Uterus (tissue), 3 donors: ENCODE measurements at regions not wholly inside any gene's neighbourhood (a gene's known extent, or its start where the extent isn't known, plus 50 kb on each side); places are given as distances from the start of the nearest gene placed in this dataset.
"Not testable (repeated sequence)": the region's sequence is repeated elsewhere in the genome, so short reads cannot be mapped to it uniquely, and the experiment has no call there.

Source experiments
- DNase-seq, 2 donors: peaks; one replicate each; pipeline ENCODE4 v3.0.0-alpha.2; 2019 to 2020
- H3K27ac ChIP-seq, 2 donors: fragments of 200-600 bp; sonication (generic); 1 replicate in 1 of 2; 2 replicates in 1 of 2; pipeline ENCODE4 v1.5.1; 2016 to 2018
- H3K27me3 ChIP-seq, 2 donors: fragments of 200-600 bp; sonication (generic); one replicate each; pipeline ENCODE4 v1.5.1; 2018 to 2019; ENCODE audit warnings: control low read depth in 1 of 2
- H3K36me3 ChIP-seq, 2 donors: fragments of 200-600 bp; sonication (generic); one replicate each; pipeline ENCODE4 v1.5.1; 2019; ENCODE audit warnings: control low read depth in 1 of 2
- H3K4me1 ChIP-seq, 2 donors: fragments of 200-600 bp; sonication (generic); one replicate each; pipeline ENCODE4 v1.5.1; 2018 to 2019; ENCODE audit warnings: control low read depth in 1 of 2
- H3K4me3 ChIP-seq, 2 donors: fragments of 200-600 bp; sonication (generic); 1 replicate in 1 of 2; 2 replicates in 1 of 2; pipeline ENCODE4 v1.5.1; 2018 to 2019; ENCODE audit warnings: mild to moderate bottlenecking in 1 of 2
- H3K9me3 ChIP-seq, 2 donors: fragments of 200-600 bp; sonication (generic); one replicate each; pipeline ENCODE4 v1.5.1; 2019; ENCODE audit warnings: control low read depth in 1 of 2
- POLR2A ChIP-seq, 2 donors: fragments of 450-650 bp; IDR thresholded peaks; one replicate each; pipeline ENCODE4 v1.6.1; 2016; ENCODE audit warnings: antibody characterized with exemption in 2 of 2, mild to moderate bottlenecking in 1 of 2, moderate library complexity in 1 of 2
- intact Hi-C: fragments of 100-400 bp; cut with DNase I; formaldehyde crosslinking; loops from one replicate; pipeline ENCODE4 v1.15.1; 2023; ENCODE audit warnings: low total_unique reads
- TF ChIP-seq, protein P1 (sequence below), 4 experiments: fragments of 200-600 bp in 2 of 4; fragments of 450-650 bp in 2 of 4; sonication (generic) in 2 of 4; IDR thresholded peaks; one replicate each; pipeline ENCODE4 v1.5.1; 2016 to 2019; ENCODE audit warnings: antibody characterized with exemption in 4 of 4, mild to moderate bottlenecking in 2 of 4, moderate library complexity in 1 of 4
- donor health status: DM: yes; HTN: yes; CAD: no.

DNA sequence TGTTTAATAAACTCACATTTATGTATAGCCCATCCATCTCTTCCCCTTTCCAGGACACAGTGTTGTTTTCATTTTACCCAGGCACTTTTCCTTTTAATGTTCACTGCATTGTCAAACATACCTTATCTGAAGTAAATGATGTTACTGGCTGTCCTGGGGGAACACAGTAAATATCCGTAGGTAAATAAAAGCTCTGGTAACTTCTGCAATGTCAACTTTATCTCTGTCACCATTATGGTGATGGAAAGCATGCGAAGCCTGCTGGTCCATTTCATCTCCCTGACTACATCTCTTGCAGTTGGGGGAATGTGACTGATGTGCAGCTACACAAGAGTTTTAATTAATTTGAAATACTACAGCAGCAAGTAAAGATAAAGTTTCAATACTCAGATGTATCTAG is 1162.1 kb upstream of the SEMA6A start:
- no peaks in the 10 kb centered on the region for H3K27me3 ChIP-seq
- H3K9me3 ChIP-seq = no peaks in the 10 kb centered on the region
- H3K27ac ChIP-seq = no peak overlapping the region
- TF ChIP-seq, protein P1, sequence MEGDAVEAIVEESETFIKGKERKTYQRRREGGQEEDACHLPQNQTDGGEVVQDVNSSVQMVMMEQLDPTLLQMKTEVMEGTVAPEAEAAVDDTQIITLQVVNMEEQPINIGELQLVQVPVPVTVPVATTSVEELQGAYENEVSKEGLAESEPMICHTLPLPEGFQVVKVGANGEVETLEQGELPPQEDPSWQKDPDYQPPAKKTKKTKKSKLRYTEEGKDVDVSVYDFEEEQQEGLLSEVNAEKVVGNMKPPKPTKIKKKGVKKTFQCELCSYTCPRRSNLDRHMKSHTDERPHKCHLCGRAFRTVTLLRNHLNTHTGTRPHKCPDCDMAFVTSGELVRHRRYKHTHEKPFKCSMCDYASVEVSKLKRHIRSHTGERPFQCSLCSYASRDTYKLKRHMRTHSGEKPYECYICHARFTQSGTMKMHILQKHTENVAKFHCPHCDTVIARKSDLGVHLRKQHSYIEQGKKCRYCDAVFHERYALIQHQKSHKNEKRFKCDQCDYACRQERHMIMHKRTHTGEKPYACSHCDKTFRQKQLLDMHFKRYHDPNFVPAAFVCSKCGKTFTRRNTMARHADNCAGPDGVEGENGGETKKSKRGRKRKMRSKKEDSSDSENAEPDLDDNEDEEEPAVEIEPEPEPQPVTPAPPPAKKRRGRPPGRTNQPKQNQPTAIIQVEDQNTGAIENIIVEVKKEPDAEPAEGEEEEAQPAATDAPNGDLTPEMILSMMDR (IDR thresholded peaks at IDR 0.05) = no peak
- TF ChIP-seq POLR2A (IDR thresholded peaks at IDR 0.05) = no peak
- DNase-seq = no peak
- H3K4me1 ChIP-seq = no peaks in the 10 kb centered on the region
- no peak overlapping the region for H3K4me3 ChIP-seq
- H3K36me3 ChIP-seq = no peaks in the 10 kb centered on the region
- intact Hi-C loops = no loop called here

DNA sequence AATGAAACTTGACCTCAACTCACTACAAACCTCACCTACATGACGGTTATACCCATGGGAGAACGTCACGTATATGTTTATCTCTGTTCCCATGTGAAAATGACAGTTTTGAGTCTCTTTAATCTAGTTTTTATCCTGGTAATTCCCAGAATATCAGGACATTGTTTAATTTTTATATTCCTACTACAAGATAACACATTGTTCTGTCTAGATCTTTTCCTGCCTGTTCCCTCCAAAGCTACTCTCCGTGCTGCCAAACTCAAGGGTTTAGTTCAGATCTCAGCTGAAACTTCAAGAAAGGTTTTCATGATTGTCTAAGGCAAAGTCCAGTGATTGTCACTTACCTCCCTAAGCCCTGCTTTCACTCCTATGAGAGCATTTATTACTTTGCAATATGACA is 1159.4 kb upstream of the SEMA6A start:
- H3K4me3 ChIP-seq = no peak overlapping the region
- H3K9me3 ChIP-seq = no peaks in the 10 kb centered on the region
- H3K4me1 ChIP-seq = no peaks in the 10 kb centered on the region
- H3K27ac ChIP-seq = no peak overlapping the region
- no peaks in the 10 kb centered on the region for H3K27me3 ChIP-seq
- intact Hi-C loops = no loop called here
- H3K36me3 ChIP-seq = no peaks in the 10 kb centered on the region
- no peak for DNase-seq
- TF ChIP-seq, protein P1 (IDR thresholded peaks at IDR 0.05) = no peak
- no peak for TF ChIP-seq POLR2A (IDR thresholded peaks at IDR 0.05)

DNA sequence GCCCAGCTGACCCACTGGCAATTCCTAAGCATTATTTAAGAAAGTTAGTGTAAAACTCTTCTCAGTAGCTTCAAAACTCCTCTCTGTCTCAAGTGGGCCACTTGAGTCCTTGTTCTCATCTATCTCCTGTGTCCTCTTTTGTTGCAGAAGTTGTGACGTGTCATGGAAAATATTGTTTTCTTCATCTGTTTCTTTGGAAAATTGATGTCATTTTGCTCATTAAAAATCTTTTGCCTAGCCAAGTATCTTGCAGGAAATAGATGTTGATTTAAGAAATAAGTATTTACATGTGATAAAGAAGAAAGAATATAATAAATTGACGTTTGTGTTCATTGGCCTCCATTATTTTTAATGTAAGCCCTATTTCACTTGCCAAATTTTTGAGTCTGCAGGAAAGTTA is 1158.4 kb upstream of the SEMA6A start:
- Histone ChIP-seq H3K27me3 (no peaks in the 10 kb centered on the region), H3K27ac (no peak overlapping the region), H3K4me1 (no peaks in the 10 kb centered on the region), H3K36me3 (no peaks in the 10 kb centered on the region), H3K4me3 (no peak overlapping the region), H3K9me3 (no peaks in the 10 kb centered on the region)
- intact Hi-C loops = no loop called here
- TF ChIP-seq, protein P1 (IDR thresholded peaks at IDR 0.05) = no peak
- no peak for TF ChIP-seq POLR2A (IDR thresholded peaks at IDR 0.05)
- no peak for DNase-seq

DNA sequence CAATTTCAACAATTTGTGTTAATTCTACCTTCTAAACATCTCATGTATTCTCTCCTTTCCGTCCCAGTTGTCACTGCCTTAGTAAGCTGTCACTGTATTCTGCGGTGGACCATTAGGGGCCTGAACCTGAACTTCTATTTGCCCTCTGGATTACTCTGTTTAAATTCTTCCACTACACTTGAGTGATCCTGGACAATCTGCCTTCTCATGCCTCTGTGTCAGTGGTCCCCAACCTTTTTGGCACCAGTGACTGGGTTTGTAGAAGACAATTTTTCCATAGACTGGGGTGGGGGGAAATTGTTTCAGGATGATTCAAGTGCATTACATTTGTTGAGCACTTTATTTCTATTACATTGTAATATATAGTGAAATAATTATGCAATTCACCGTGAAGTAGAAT is 1157.6 kb upstream of the SEMA6A start:
- intact Hi-C loops = no loop called here
- TF ChIP-seq POLR2A (IDR thresholded peaks at IDR 0.05) = no peak
- TF ChIP-seq, protein P1 (IDR thresholded peaks at IDR 0.05) = no peak
- no peaks in the 10 kb centered on the region for H3K4me1 ChIP-seq
- H3K27me3 ChIP-seq = no peaks in the 10 kb centered on the region
- H3K9me3 ChIP-seq = no peaks in the 10 kb centered on the region
- H3K27ac ChIP-seq = no peak overlapping the region
- DNase-seq = no peak
- no peak overlapping the region for H3K4me3 ChIP-seq
- H3K36me3 ChIP-seq = no peaks in the 10 kb centered on the region

DNA sequence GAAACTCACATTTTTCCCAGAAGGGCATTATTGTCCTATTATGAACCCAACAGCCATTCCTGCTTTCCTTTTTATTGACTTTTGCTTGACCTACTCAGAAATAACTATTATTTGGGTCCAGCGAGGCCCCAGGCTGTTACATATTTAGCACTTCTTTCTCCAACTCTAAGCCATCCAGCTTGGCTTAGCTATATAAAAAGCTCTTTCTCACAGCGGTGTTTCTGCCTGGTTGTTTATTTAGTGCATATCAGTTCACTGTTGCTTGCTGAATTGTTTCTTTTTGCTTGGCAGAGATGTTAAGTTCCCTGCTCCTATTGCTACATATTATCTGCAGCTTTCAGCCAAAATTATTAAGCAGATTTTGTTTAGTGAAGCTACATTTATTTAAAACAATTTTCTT is 1156.8 kb upstream of the SEMA6A start:
- no peak for DNase-seq
- H3K27me3 ChIP-seq = no peaks in the 10 kb centered on the region
- intact Hi-C loops = no loop called here
- H3K9me3 ChIP-seq = no peaks in the 10 kb centered on the region
- no peak overlapping the region for H3K27ac ChIP-seq
- H3K4me1 ChIP-seq = no peaks in the 10 kb centered on the region
- TF ChIP-seq POLR2A (IDR thresholded peaks at IDR 0.05) = no peak
- TF ChIP-seq, protein P1 (IDR thresholded peaks at IDR 0.05) = no peak
- no peaks in the 10 kb centered on the region for H3K36me3 ChIP-seq
- H3K4me3 ChIP-seq = no peak overlapping the region

DNA sequence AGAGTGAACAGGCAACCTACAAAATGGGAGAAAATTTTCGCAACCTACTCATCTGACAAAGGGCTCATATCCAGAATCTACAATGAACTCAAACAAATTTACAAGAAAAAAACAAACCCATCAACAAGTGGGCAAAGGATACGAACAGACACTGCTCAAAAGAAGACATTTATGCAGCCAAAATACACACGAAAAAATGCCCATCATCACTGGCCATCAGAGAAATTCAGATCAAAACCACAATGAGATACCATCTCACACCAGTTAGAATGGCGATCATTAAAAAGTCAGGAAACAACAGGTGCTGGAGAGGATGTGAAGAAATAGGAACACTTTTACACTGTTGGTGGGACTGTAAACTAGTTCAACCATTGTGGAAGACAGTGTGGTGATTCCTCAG is 1146.2 kb upstream of the SEMA6A start:
- H3K4me1 ChIP-seq, H3K27ac ChIP-seq, H3K36me3 ChIP-seq, H3K27me3 ChIP-seq, DNase-seq, intact Hi-C loops, H3K9me3 ChIP-seq, H3K4me3 ChIP-seq: not testable (repeated sequence)
